BJ (cell line): ENCODE measurements at regions not wholly inside any gene's neighbourhood (a gene's known extent, or its start where the extent isn't known, plus 50 kb on each side); places are given as distances from the start of the nearest gene placed in this dataset.

Experiments
- CTCF ChIA-PET: fragments of 350-600 bp; formaldehyde crosslinking; extraction: SDS; loops from one replicate; lab custom pipeline; 2021; ENCODE audit warnings: antibody characterized with exemption, inconsistent platforms; lab: Yijun Ruan, JAX
- POLR2A ChIA-PET: fragments of 300-600 bp; sonication (Branson Sonifier 250); formaldehyde crosslinking; extraction: SDS; loops from one replicate; lab custom pipeline; 2021; ENCODE audit warnings: antibody characterized with exemption; lab: Charles Lee
- DNase-seq: peaks from one replicate; pipeline ENCODE4 v3.0.0-alpha.2; 2011; ENCODE audit warnings: low read depth
- H3K27me3 ChIP-seq: 2 replicates; pipeline ENCODE4 v1.6.0; 2011; ENCODE audit warnings: low read length; ENCODE audit not compliant: control insufficient read depth, insufficient read depth
- H3K36me3 ChIP-seq: 2 replicates; pipeline ENCODE4 v1.5.1; 2011; ENCODE audit warnings: low read length; ENCODE audit not compliant: control insufficient read depth, insufficient read depth
- H3K4me3 ChIP-seq: 2 replicates; pipeline ENCODE4 v1.5.1; 2011; ENCODE audit warnings: low read depth, mild to moderate bottlenecking, control low read depth, low read length
- CTCF ChIP-seq: IDR thresholded peaks from 2 replicates; pipeline ENCODE4 v1.5.1; 2011; ENCODE audit warnings: low read depth, mild to moderate bottlenecking, control low read depth, inconsistent platforms, low read length, moderate library complexity; ENCODE audit not compliant: insufficient read depth

GRCh38 chr6:145555084-145555483, 180.2 kb downstream of the EPM2A start:
- Histone ChIP-seq H3K36me3 (no peaks in the 10 kb centered on the region), H3K4me3 (no peak overlapping the region), H3K27me3 (no peaks in the 10 kb centered on the region)
- POLR2A ChIA-PET, result no interaction called here
- no peak for DNase-seq
- TF ChIP-seq CTCF, result no peak
- CTCF ChIA-PET, result no interaction called here

DNA sequence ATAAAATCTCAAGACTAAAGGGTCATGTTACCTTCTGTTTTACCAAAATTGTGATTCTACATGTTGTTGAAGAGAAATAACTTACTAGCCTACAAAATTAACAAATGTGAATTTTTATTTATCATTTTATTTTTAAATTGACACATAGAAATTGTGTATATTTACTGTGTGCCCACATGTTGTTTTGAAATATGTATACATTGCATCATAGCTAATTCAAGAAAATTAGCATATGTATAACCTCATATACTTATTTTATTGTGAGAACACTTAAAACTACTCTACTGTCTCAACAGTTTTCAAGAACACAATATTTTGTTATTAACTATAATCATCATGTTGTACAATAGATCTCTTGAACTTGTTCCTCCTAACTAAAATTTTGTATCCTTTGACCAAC, 177.8 kb downstream of the EPM2A start:
- Histone ChIP-seq H3K36me3 (no peaks in the 10 kb centered on the region), H3K4me3 (no peak overlapping the region), H3K27me3 (no peaks in the 10 kb centered on the region)
- ChIA-PET POLR2A (no interaction called here), CTCF (interaction anchor here (1.2 kb wide), 1 partner anchor 27 kb away, joined by 3 read pairs; no protein-coding TSS in a partner anchor)
- DNase-seq, result no peak
- no peak for TF ChIP-seq CTCF

DNA sequence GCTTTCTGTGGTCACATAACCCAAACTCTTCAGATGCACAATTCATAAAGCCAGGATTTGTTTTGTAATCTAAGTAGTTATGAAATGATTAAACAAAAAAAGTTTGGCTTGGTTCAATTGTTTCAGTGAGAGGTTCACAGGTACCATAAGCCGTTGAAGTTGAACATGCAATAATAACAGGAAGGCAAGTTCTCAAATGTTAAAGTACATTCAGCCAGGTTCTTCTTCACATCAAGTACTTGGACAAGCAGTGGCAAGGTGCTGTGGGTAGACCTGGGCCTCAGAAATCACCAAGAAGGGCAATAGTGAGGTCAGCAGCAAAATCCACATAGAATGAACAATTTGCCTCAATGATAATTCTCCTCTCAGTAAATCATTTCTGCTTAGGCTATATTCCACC, 175.5 kb downstream of the EPM2A start:
- POLR2A ChIA-PET, result no interaction called here
- H3K4me3 ChIP-seq, result no peak overlapping the region

DNA sequence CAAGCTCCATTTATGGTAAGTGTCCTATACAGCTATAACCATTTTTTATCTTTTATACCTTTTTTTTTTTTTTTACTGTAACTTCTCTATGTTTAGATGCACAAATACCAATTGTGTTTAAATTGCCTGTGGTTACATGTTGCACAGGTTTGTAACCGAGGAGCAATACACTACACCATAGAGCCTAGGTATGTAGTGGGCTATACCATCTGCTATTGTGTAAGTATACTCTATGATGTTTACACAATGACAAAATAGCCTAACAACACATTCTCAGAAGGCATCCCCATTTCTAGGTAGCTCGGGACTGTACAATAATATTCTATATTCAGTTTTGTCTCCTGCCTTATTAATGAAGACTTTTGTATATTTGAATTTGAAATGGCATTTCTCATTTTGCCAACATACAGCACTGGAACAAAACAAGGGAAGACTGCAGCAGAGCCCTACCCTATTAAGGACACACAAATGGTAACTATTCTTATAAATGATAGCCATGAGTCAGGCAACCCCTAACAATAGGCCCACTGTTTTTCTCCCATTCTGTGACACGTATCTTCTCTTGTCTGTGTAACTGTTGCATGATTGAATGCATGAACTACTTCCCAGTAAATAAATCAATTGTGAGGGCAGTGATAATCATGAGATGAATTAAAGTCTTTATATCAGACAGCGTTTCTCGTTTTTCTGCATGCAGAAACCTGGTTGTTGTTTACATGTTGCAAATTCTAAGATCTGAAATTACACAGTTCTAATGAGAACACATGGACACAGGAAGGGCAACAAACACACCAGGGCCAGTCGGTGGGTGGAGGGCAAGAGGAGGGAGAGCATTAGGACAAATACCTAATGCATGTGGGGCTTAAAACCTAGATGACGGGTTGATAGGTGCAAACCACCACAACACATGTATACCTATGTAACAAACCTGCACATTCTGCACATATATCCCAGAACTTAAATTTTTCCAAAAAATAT, 173.9 kb downstream of the EPM2A start:
- no peak for DNase-seq
- ChIA-PET CTCF (no interaction called here), POLR2A (no interaction called here)
- Histone ChIP-seq H3K4me3 (no peak overlapping the region), H3K27me3 (no peaks in the 10 kb centered on the region), H3K36me3 (no peaks in the 10 kb centered on the region)
- TF ChIP-seq CTCF, result no peak

More for the DNA sequence above, 175.5 kb downstream of the EPM2A start:
- no peak for DNase-seq
- TF ChIP-seq CTCF, result no peak
- H3K36me3 ChIP-seq, result no peaks in the 10 kb centered on the region
- CTCF ChIA-PET, result no interaction called here
- H3K27me3 ChIP-seq, result no peaks in the 10 kb centered on the region

DNA sequence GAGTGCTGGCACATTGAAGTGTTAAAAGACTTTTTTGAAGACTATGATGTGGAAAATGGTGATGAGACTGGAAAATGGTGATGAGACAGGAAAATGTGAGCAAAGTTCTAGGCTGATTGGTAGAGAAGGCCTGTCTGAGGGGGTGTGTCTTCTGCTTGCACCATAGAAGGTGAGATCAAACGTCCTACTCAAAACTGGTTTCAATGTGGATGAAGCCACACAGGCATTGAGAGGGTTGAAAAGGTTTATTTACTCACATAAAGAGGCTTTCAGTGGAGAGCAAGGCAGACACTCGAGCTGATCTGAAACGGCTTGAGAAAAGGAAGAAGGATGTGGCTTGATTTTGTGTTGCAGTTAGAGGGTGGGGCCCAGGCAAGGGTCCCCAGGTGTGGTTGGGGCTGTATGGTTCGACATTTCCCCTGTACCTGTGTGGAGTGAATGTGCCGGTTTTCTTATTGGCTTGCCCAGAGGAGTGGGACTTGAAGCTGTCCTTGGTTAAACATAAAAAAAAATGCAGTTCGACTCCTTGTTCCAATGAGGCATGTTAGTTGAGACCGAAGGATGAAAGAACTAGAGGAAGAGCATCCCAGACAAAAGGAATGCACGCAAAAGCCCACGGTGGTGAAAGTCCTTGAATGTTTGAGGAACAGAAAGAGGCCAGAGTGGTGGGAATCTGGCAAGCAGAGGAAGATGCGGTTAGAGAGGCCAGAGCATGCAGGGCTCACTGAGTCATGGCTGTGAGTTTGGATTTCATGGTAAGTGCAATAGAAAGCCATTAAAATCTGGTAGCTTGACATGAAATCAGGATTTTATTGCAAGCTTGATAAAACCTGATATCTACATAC, 172.3 kb downstream of the EPM2A start:
- Histone ChIP-seq H3K27me3 (no peaks in the 10 kb centered on the region), H3K4me3 (no peak overlapping the region), H3K36me3 (no peaks in the 10 kb centered on the region)
- no peak for TF ChIP-seq CTCF
- POLR2A ChIA-PET, result interaction anchor here (0.5 kb wide), 1 partner anchor 20 kb away, joined by 3 read pairs; no protein-coding TSS in a partner anchor
- DNase-seq, result no peak
- CTCF ChIA-PET, result no interaction called here
